IMR-90 (cell line): ENCODE measurements at regions not wholly inside any gene's neighbourhood (a gene's known extent, or its start where the extent isn't known, plus 50 kb on each side); places are given as distances from the start of the nearest gene placed in this dataset.

Source experiments
- ATAC-seq: fragments of 200-7000 bp; cut with Tn5 transposase; 2 replicates; pipeline ENCODE4 v1.9.1; 2020; ENCODE audit warnings: low read depth, mild to moderate bottlenecking, moderate library complexity
- BruUV-seq: library from RNA; stranded (reverse); fragments of 400-500 nt; replicated peaks from 2 replicates; lab custom pipeline; 2021; lab: Mats Ljungman, UMichigan
- CTCF ChIA-PET: fragments of 300-600 bp; formaldehyde crosslinking; extraction: SDS; loops from one replicate; lab custom pipeline; 2021; ENCODE audit warnings: antibody characterized with exemption; lab: Yijun Ruan, JAX
- POLR2A ChIA-PET: fragments of 300-600 bp; sonication (Branson Sonifier 250); formaldehyde crosslinking; loops from one replicate; lab custom pipeline; 2022; ENCODE audit warnings: antibody characterized with exemption; ENCODE audit not compliant: unreplicated experiment; lab: Charles Lee
- DNase-seq: peaks from one replicate; pipeline ENCODE4 v3.0.0; 2013
- H2AFZ ChIP-seq: replicated peaks from 2 replicates; pipeline ENCODE3; 2013; ENCODE audit warnings: low read length, mild to moderate bottlenecking; ENCODE audit not compliant: poor library complexity
- H2AK5ac ChIP-seq: 2 replicates; pipeline ENCODE4 v1.6.1; 2013; ENCODE audit warnings: low read depth, low read length, inconsistent platforms
- H2AK9ac ChIP-seq: replicated peaks from 2 replicates; pipeline ENCODE3; 2013; ENCODE audit warnings: mild to moderate bottlenecking, low read depth, low read length, moderate library complexity; ENCODE audit not compliant: poor library complexity
- H2BK120ac ChIP-seq: 2 replicates; pipeline ENCODE4 v1.6.1; 2013; ENCODE audit warnings: low read depth, low read length, inconsistent platforms
- H2BK15ac ChIP-seq: 3 replicates; pipeline ENCODE4 v1.6.1; 2013; ENCODE audit warnings: low read depth, low read length, inconsistent platforms
- H2BK20ac ChIP-seq: 2 replicates; pipeline ENCODE4 v1.6.1; 2013; ENCODE audit warnings: low read depth, mild to moderate bottlenecking, inconsistent platforms, low read length, moderate library complexity
- H2BK5ac ChIP-seq: 2 replicates; pipeline ENCODE4 v1.6.1; 2013; ENCODE audit warnings: mild to moderate bottlenecking, low read depth, low read length, inconsistent platforms; ENCODE audit not compliant: poor library complexity, severe bottlenecking
- H3K14ac ChIP-seq: replicated peaks from 2 replicates; pipeline ENCODE4 v1.6.1; 2013; ENCODE audit warnings: low read depth, low read length, inconsistent platforms
- H3K18ac ChIP-seq: 2 replicates; pipeline ENCODE4 v1.6.1; 2013; ENCODE audit warnings: low read depth, low read length, control low read depth
- H3K23ac ChIP-seq: 2 replicates; pipeline ENCODE4 v1.6.1; 2013; ENCODE audit warnings: low read depth, low read length, inconsistent platforms
- H3K27ac ChIP-seq: 2 replicates; pipeline ENCODE4 v1.5.1; 2013; ENCODE audit warnings: mild to moderate bottlenecking, control low read depth, low read length; ENCODE audit not compliant: insufficient read depth
- H3K27me3 ChIP-seq: 2 replicates; pipeline ENCODE4 v1.6.1; 2013; ENCODE audit warnings: low read length; ENCODE audit not compliant: control insufficient read depth, insufficient read depth
- H3K36me3 ChIP-seq: 2 replicates; pipeline ENCODE4 v1.6.1; 2013; ENCODE audit warnings: low read length, mixed read lengths; ENCODE audit not compliant: control insufficient read depth, insufficient read depth
- H3K4ac ChIP-seq: 2 replicates; pipeline ENCODE4 v1.6.1; 2013; ENCODE audit warnings: low read depth, low read length, inconsistent platforms
- H3K4me1 ChIP-seq: 2 replicates; pipeline ENCODE4 v1.6.1; 2013; ENCODE audit warnings: low read length, mixed read lengths; ENCODE audit not compliant: control insufficient read depth, insufficient read depth
- H3K4me2 ChIP-seq: 2 replicates; pipeline ENCODE4 v1.6.1; 2013; ENCODE audit warnings: low read depth, mild to moderate bottlenecking, control low read depth, low read length, moderate library complexity
- H3K4me3 ChIP-seq: 2 replicates; pipeline ENCODE4 v1.5.1; 2013; ENCODE audit warnings: low read depth, mild to moderate bottlenecking, control low read depth, low read length, moderate library complexity; ENCODE audit not compliant: insufficient read depth
- H3K56ac ChIP-seq: 2 replicates; pipeline ENCODE4 v1.6.1; 2013; ENCODE audit warnings: low read length, inconsistent platforms; ENCODE audit not compliant: insufficient read depth; ENCODE audit errors: extremely low read depth
- H3K79me1 ChIP-seq, 2 experiments: 2 replicates each; pipeline ENCODE4 v1.6.1; 2013; ENCODE audit warnings: low read length in 2 of 2, inconsistent platforms in 1 of 2, low read depth in 1 of 2
- H3K9ac ChIP-seq: 2 replicates; pipeline ENCODE4 v1.6.1; 2013; ENCODE audit warnings: low read depth, low read length, control low read depth
- H3K9me1 ChIP-seq: 2 replicates; pipeline ENCODE4 v1.6.1; 2013; ENCODE audit warnings: low read length, inconsistent platforms; ENCODE audit not compliant: insufficient read depth
- H3K9me3 ChIP-seq: 2 replicates; pipeline ENCODE4 v1.6.1; 2013; ENCODE audit warnings: low read length; ENCODE audit not compliant: control insufficient read depth, insufficient read depth
- H4K20me1 ChIP-seq: 2 replicates; pipeline ENCODE4 v1.6.1; 2013; ENCODE audit warnings: low read length, inconsistent platforms; ENCODE audit not compliant: insufficient read depth
- H4K5ac ChIP-seq: 2 replicates; pipeline ENCODE4 v1.6.1; 2013; ENCODE audit warnings: mild to moderate bottlenecking, low read depth, low read length, control low read depth
- H4K8ac ChIP-seq, 2 experiments: 2 replicates each; pipeline ENCODE4 v1.6.1; 2013; ENCODE audit warnings: low read depth in 2 of 2, low read length in 2 of 2, control low read depth in 1 of 2, inconsistent platforms in 1 of 2
- H4K91ac ChIP-seq: 2 replicates; pipeline ENCODE4 v1.6.1; 2013; ENCODE audit warnings: low read depth, low read length, inconsistent platforms; ENCODE audit not compliant: insufficient read depth
- FOS ChIP-seq: fragments of 150-350 bp; IDR thresholded peaks from 2 replicates; pipeline ENCODE4 v1.6.1; 2016; ENCODE audit warnings: low read depth, low read length
- MAFK ChIP-seq: IDR thresholded peaks from 2 replicates; pipeline ENCODE4 v1.6.1; 2012; ENCODE audit warnings: low read depth, low read length, improper control_type of control experiment
- RCOR1 ChIP-seq: IDR thresholded peaks from 2 replicates; pipeline ENCODE4 v1.6.1; 2012; ENCODE audit warnings: mild to moderate bottlenecking, low read length, improper control_type of control experiment; ENCODE audit not compliant: insufficient replicate concordance
- WGBS, 2 experiments: methylation state at CpG; one replicate each; pipeline versions ENCODE4 v1.1.5 to v1.1.7; 2013; ENCODE audit warnings: missing lambda C conversion rate in 2 of 2; ENCODE audit not compliant: insufficient read length in 1 of 2; ENCODE audit errors: extremely low coverage in 2 of 2; 5-methylcytosine and 5-hydroxymethylcytosine counted together
- dilution Hi-C: fragments of 300-500 bp; cut with HindIII; formaldehyde crosslinking; loops from one replicate; pipeline ENCODE4 v1.14.3; 2018; ENCODE audit warnings: low sequenced_read_pairs; ENCODE audit not compliant: unreplicated experiment
- in situ Hi-C: fragments of 300-500 bp; cut with MboI; formaldehyde crosslinking; loops from 3 replicates; pipeline ENCODE4 v1.14.3; 2019; ENCODE audit warnings: low sequenced_read_pairs, inconsistent platforms, mixed read lengths
- intact Hi-C: fragments of 100-400 bp; cut with micrococcal nuclease; formaldehyde crosslinking; loops from 2 replicates; pipeline ENCODE4 v1.10.0; 2022
- TF ChIP-seq, protein P1 (sequence below): conservative IDR thresholded peaks from 2 replicates; pipeline ENCODE4 v1.5.1; 2012; ENCODE audit warnings: mild to moderate bottlenecking, low read depth, low read length, improper control_type of control experiment
- TF ChIP-seq, protein P2 (sequence below): fragments of 150-350 bp; IDR thresholded peaks from 2 replicates; pipeline ENCODE4 v1.6.1; 2017; ENCODE audit warnings: mild to moderate bottlenecking, antibody characterized with exemption, low read length, low read depth

DNA sequence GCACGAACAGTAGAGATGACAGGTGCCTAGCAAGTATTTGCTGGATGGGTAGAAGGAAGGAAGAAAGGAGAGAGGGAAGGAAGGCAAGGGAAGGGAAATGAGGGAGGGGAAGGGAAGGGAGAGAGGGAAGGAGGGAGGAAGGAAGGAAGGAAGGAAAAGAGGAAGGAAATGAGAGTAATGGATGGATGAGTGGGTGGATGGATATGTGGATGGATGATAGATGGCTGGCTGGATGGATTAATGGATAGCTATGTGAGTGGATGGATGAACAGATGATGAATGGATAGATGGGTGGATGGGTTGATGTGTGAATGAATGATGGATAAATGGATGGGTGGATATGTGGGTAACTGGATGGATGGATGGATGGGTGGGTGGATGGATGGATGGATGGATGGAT lies 125.9 kb upstream of the FGF3 start:
- TF ChIP-seq, protein P1, sequence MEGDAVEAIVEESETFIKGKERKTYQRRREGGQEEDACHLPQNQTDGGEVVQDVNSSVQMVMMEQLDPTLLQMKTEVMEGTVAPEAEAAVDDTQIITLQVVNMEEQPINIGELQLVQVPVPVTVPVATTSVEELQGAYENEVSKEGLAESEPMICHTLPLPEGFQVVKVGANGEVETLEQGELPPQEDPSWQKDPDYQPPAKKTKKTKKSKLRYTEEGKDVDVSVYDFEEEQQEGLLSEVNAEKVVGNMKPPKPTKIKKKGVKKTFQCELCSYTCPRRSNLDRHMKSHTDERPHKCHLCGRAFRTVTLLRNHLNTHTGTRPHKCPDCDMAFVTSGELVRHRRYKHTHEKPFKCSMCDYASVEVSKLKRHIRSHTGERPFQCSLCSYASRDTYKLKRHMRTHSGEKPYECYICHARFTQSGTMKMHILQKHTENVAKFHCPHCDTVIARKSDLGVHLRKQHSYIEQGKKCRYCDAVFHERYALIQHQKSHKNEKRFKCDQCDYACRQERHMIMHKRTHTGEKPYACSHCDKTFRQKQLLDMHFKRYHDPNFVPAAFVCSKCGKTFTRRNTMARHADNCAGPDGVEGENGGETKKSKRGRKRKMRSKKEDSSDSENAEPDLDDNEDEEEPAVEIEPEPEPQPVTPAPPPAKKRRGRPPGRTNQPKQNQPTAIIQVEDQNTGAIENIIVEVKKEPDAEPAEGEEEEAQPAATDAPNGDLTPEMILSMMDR, result no peak
- TF ChIP-seq RCOR1 (no peak), FOS (no peak), MAFK (no peak)
- TF ChIP-seq, protein P2, sequence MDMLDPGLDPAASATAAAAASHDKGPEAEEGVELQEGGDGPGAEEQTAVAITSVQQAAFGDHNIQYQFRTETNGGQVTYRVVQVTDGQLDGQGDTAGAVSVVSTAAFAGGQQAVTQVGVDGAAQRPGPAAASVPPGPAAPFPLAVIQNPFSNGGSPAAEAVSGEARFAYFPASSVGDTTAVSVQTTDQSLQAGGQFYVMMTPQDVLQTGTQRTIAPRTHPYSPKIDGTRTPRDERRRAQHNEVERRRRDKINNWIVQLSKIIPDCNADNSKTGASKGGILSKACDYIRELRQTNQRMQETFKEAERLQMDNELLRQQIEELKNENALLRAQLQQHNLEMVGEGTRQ, result no peak
- H2BK120ac ChIP-seq, result no peak overlapping the region
- no peak overlapping the region for H3K4me3 ChIP-seq
- no peak overlapping the region for H2BK15ac ChIP-seq
- H4K20me1 ChIP-seq, result no peaks in the 10 kb centered on the region
- H3K79me1 ChIP-seq, result 0 out of 4 replicates have a peak, but pooled peaks cover 0 to 4% of the 10 kb centered on the region in 2 experiments
- H4K8ac ChIP-seq, result no peak overlapping the region
- no CpG with 5 or more reads among the region's 1 CpG for WGBS, 2 experiments
- H3K9me3 ChIP-seq, result no peaks in the 10 kb centered on the region
- peaks cover 18% of the 10 kb centered on the region for H3K4me1 ChIP-seq
- no peak overlapping the region for H3K4ac ChIP-seq
- H3K4me2 ChIP-seq, result no peak overlapping the region
- H3K9ac ChIP-seq, result no peak overlapping the region
- no peaks in the 10 kb centered on the region for H3K36me3 ChIP-seq
- ChIA-PET POLR2A (no interaction called here), CTCF (no interaction called here)
- no peak overlapping the region for H3K18ac ChIP-seq
- peaks cover 29% of the 10 kb centered on the region for H3K9me1 ChIP-seq
- no peak overlapping the region for H3K23ac ChIP-seq
- BruUV-seq, result no TSS peak
- H3K27me3 ChIP-seq, result no peaks in the 10 kb centered on the region
- H2AK9ac ChIP-seq, result no peak overlapping the region
- H2AK5ac ChIP-seq, result peak overlapping the region; percentile 49; the same call in 1 of the 2 replicates
- ATAC-seq (no peak), DNase-seq (no peak)
- intact Hi-C loops, result no loop called here
- H2BK20ac ChIP-seq, result no peak overlapping the region
- dilution Hi-C loops, result no loop called here
- no peak overlapping the region for H2AFZ ChIP-seq
- no peak overlapping the region for H3K14ac ChIP-seq
- no peak overlapping the region for H3K27ac ChIP-seq
- H3K56ac ChIP-seq, result no peak overlapping the region
- no peak overlapping the region for H4K91ac ChIP-seq
- in situ Hi-C loops, result no loop called here
- H4K5ac ChIP-seq, result no peak overlapping the region
- no peak overlapping the region for H2BK5ac ChIP-seq
